ENCODE measurements at regions not wholly inside any gene's neighbourhood (a gene's known extent, or its start where the extent isn't known, plus 50 kb on each side); places are given as distances from the start of the nearest gene placed in this dataset.

DNA sequence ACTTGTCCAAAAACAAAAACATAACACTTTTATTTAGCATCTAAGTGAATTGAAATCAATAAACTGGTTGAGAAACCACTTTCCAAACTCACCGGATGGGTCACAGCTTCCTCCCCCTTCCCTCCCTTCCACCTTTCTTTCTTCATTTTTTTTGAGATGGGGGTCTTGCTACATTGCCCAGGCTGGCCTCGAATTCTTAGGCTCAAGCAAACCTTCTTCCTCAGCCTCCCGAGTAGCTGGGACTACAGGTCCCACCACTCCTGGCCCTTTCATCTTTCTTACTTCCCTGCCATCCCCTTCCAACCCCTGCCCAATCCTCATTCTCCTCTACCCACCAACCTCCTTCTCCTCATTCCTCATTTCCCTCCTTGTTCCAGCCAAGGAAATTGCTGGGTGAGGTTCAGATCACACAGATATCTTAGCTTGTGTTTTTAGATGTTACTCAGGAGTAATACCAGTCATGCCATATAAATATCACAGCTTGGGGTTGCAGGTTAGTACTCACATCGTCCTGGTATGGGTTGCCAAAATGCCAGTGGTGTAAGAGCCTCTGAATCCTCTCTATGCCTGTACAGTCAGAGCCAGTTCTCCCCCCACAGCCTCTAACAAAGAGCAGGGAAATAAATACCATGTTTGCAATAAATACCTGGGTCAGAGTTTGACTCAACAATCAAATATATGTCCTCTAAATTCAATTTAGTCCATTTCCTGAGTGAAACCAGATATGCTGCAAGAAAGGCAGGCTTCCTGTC lies 132.7 kb upstream of the NDUFV2 start:
- DNase-seq (ENCODE audit: low read depth), result no peak

DNA sequence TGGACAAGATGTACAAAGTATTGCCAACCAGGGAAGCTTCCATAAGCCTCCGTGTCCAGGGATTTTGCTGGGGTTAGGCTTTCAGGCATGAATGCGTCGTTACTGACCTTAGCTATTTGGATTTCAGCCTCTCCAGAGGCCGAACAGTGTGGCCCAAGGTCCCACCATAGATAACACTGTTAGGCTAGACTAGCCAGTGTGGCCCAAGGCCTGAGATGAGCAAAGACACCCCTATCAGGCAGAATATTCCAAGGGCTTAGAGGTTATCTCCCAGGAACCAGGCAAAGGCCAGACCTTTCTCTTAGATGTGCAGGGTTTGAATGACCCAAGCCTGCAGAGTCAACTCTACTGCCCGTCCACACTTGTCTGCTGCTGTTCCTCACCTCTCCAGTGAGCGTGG lies 131.7 kb upstream of the NDUFV2 start:
- DNase-seq (ENCODE audit: low read depth), result no peak

DNA sequence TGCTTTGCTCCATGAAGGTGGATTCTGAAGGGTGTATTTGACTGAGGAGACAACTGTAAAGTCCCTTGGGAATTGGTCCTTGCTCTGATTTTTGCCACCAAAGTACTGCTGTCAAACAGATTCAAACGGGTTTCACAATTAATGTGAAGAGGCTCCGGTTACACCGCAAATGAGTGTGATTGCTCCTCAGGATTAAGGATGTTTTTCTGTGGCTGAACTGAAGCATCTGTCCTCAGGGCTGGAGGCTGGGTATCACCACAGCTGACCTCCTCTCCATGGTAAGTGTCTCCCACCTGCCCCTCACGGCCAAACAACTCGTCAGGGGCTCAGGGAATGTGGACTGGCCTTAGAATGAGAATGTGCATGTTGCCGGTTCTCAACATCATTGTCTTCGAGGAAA lies 130.4 kb upstream of the NDUFV2 start:
- DNase-seq (ENCODE audit: low read depth), result no peak

DNA sequence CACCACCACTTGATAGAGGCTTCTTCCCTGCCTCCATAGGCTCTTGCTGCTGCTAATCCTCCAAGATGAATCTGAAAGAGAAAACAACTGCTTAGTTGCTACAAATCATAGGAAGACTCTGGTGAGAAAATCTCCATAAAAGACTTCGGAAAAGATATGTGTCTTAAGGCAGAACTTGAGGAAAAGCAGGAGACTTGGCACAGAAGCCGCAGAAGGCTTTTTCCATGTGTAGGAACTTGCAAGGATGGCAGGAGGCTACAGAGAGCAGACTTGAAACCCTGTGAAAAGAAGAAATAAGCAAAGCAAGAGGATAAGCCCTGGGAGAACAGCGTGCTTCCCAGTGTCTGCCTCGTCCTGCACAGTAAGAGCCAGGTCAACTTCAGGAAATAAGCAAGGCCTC lies 128.2 kb upstream of the NDUFV2 start:
- DNase-seq (ENCODE audit: low read depth), result no peak

DNA sequence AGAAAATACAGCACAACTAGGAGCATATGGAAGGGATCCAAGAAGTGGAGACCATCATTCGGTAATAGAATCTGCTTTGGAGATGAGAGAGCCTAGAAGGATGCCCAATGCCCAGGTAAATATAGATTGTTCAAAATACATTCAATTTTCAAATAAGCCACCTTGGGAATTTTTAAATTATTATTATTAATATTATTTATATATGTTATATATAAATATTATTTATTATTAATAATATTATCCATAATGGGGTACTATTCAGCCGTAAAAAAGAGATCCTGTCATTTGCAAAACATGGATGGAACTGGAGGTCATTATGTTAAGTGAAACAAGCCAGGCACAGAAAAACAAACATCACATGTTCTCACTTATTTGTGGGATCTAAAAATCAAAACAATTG lies 127.8 kb upstream of the NDUFV2 start:
- DNase-seq (ENCODE audit: low read depth), result no peak

DNA sequence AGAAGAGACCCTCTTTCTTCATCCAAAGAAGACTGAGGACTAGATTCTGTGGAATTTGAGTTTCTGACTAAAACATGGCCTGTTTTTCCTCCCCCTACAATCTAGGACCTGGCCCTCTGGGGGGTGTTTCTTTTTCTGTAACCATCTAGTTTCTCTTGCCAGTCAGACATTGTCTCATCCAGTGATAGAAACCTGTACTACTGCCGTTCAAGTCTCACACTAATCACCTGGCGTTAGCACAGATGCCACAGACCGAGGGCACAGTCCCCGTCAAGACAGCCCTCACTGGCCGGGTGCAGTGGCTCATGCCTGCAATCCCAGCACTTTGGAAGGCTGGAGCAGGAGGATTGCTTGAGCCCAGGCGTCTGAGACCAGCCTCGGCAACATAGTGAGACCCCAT lies 126.9 kb upstream of the NDUFV2 start:
- DNase-seq (ENCODE audit: low read depth), result no peak

DNA sequence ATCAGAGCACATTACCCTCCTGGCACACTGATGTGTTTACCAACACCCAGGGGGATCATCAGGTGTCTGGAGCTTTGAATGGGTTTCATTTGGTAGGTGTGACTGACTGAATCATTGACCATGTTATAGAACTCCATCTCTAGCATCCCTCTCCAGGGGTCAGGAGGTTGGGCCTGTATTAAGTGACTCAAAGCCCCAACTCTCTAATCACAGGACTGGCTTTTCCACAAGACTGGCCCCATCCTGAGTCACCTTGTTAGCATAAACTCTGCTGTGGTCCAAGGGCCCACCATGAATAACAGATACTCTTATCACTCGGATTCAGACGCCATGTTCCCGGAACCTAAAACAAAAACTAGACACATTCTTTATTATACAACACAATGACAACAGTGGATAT lies 125.9 kb upstream of the NDUFV2 start:
- peak; percentile 10 for DNase-seq (ENCODE audit: low read depth)

DNA sequence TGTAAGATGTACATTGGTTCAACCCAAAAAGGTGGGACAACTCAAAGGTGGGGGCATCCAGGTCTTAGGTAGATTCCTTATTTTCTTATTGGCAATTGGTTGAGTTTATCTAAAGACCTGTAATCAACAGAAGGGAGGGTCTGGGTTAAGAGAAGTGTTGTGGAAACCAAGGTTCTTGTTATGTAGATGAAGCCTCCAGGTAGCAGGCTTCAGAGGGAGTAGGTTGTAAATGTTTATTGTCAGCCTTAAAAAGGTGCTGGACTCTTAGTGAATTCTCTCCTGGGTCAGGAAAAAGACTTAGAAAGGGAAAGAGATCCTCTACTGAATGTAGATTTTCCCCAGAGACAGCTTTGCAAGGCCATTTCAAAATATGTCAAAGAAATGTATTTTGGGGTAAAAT lies 125.3 kb upstream of the NDUFV2 start:
- no peak for DNase-seq (ENCODE audit: low read depth)

DNA sequence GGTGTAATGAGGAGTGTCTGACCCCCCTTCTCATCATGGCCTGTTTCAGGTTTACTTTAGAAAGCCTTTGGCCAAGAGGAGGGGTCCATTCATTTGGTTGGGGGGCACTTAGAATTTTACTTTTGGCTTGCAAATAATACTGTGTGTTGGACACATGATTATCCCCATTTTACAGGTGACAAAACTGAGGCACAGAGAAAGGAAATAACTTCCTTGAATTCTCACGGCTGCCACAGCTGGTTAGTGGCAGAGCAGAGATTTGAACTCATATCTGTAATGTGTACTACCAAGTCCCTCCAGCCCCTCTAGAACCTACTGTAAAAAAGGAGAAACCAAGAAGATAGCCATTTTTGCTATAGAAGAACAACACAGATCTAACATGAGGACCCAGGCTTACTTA lies 124.8 kb upstream of the NDUFV2 start:
- DNase-seq (ENCODE audit: low read depth), result no peak

DNA sequence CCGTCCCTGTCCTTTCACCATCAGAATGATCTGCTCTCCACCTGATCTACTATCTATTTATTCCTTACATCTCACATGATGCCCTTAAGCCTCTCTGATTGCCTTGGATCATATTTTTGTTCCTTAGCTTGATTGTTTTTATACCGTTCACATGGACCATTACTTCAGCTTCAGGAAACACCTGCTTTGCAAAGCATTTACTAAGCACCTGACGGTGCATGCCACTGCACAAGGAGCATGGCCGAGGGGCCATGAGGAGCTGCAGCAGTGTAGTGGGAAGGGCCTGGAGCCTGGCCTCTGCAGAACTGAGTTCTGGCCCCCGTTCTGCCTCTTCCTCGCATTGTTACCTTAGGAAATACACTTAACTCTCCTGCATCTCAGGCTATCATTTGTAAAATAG lies 124.1 kb upstream of the NDUFV2 start:
- DNase-seq (ENCODE audit: low read depth), result no peak

DNA sequence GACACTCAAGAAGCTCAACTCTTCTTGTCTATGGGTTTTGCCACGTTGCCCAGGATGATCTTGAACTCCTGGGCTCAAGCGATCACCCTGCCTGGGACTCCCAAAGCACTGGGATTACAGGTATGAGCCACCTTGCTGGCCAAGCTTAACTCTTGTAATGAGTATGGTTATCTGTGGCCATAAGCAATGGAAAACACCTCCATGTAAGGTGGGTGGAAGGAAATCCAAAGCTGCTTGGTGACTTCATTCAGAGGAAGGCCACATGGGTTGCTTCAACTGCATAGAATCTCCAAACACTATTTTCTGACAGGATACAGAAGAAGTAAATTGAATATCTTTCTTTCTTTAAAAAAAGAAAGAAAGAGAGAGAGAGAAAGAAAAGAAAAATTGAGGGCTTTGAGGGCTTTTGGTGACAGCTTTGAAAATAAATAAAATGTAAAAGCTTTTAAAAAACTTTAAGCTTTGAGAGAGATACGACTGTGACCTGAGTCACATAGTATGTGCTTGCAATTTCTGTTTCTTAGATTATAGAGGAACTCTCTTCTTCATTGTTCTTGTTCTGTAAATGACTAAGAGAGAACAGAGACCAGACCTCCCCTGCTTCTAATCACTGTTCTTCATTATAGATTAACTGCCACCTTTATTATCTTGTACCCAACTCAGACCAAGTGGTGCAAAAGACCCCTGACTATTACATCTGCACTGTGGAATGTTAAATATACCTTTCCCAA lies 123.1 kb upstream of the NDUFV2 start:
- no peak for DNase-seq (ENCODE audit: low read depth)

DNA sequence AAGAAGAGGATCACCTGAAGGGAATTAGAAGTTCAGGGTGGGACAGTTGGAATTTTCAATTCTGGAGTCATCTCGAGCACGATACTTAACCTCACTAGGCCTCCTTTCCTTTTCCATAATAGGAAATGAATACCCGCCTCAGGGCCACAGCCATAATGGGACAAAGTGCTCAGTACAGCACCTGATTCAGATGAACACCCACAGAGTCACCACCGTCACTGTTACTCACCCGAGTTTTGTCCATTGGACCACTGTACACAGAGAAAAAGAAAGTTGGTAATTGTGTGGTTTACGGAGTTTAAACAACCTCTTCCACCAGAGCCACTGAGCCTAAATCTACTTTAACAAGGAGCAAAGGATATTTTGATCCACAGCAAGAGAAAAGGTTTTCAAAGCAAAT lies 122.0 kb upstream of the NDUFV2 start:
- no peak for DNase-seq (ENCODE audit: low read depth)

DNA sequence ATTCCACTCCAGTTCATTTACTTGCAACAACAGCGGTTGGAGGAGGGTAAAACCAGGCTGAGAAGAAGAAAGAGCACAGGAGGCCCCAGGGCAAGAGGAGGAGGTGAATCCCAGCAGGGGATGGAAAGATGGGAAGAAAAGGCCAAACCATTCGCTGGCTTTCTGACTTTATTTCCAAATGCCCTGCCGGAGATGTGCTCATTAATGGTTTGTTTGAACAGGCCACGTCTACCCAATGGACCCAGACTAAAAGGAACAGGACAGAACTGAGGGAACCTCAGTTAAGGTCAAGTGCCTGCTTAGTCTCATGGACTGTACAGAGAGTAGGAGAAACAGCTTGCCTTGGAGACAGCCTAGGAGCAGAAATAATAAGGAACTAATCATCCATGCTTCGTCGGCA lies 121.6 kb upstream of the NDUFV2 start:
- DNase-seq (ENCODE audit: low read depth), result no peak

DNA sequence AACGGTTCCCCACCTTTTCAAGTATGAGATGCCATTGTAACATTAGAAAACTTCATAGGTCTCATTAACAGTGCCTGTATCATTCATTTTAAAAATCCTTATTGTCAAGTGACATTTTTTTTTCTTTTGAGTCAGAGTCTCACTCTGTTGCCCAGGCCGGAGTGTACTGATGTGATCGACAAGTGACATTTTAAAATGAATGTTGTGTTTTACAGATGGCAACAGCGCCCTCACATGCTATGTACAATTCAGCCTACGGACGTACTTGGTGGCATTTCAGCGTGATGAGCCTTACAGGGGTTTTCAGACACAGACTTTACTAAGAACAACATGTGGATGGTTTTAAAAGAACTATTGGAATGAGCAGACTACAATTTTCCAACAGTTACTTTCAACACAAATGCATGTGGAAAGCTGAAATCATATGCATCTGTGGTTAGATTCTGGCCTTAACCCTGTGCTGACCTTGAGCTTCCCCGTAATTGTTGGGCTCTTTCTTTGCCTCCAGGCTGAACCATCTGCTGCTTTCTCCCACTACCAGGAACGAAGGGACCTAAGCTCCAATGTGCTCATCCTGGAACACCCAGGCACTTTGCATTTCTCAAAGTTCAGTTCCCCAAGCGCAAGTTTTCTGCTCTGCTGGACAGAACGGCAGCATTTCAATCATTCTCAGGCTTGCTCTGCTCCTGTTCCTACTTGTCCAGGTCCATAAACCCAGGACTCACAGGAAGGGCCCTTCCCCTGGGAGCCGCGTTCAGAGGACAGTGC lies 119.9 kb upstream of the NDUFV2 start:
- peak; percentile 36 for DNase-seq (ENCODE audit: low read depth)

DNA sequence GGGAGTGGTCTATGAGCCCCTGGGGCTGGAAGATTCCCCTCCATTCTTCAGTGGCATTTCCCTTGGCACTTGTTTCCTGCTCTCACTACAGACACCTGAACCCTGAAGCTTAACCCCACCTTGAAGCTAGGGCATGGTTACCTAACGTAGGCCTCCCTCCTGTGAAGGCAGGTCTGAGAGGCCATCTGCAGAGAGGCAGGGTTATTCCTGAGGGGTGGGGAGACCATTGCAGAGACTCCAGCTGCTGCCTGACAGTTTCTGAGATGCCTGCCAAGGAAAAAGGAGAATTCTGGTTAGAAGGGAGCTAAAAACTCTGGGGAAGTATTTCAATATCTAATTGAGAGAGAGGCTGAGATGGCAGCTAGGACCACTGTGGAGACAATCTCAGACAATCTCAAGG lies 119.3 kb upstream of the NDUFV2 start:
- no peak for DNase-seq (ENCODE audit: low read depth)

DNA sequence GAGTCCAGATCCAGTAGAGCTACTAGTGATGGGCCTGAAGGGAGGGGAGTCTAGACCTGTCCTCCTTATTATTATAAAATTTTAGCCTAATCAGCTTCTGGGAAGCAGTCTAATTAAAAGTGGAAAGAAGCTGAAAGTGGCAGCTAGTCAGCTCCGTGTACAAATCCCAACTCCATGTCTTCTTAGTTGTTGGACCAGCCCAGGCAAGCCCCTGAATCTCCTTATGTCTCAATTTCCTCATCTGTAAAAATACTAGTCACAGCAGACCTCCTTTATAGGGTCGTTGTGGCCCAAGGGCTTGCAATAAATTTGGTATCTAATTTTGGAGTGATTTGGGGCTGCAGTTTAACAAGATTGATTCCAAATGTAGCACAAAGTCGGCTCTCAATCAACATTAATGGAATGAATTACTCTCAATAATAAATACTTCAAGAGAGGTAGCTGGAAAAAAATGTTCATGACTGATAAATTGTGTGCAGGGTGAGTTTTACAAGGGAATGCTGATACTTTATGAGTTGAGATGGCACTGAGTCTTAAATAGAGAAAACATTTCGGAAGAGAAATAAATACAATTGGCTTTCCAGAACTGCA lies 118.3 kb upstream of the NDUFV2 start:
- no peak for DNase-seq (ENCODE audit: low read depth)

DNA sequence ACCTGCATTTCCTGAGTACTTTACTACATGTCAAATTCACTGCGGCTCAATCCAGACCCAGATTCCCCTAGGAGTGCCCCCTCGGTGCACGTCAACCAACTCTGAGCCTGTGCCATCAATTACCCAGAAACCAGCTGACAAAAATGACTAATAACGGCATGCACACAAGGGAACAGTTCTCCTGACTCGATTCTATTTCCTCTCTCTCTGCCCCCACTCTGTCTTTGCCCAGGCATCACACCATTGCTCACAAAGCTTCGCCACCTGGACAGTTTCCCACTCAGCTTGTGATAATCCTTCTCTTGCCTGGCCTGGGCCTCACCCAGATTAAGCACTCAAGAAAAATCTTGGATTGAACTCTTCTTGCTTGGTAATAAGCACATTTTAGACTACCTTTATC lies 115.3 kb upstream of the NDUFV2 start:
- DNase-seq (ENCODE audit: low read depth), result no peak

DNA sequence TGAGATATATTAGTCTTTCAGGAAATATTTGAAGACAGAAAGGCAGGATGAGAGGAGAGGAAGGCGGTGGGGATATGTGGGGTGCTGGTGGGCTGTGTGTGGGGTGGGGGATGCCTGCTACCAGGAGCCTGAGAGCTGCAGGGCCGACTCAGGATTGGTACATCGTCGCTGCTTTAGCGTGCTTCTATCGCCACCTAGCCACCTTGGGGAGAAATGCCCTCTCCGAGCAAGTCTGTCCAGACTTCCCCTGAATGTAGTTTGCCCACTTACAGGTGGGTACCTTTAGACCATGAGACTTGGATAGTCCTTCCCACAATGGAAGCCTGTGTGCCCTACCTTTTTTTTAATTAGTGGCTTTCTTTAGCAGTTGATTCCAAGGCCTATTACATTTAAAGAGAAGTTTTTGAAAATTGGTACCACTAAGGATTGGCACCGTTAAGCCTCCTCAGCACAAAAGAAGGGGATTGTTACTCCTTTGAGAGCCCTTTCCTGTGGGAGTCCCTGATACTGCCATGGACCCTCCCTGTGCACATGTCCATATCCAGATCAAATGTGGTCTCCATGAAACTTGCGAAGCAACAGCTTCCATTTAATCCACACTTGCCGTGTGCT lies 114.1 kb upstream of the NDUFV2 start:
- peak; percentile 41 for DNase-seq (ENCODE audit: low read depth)

DNA sequence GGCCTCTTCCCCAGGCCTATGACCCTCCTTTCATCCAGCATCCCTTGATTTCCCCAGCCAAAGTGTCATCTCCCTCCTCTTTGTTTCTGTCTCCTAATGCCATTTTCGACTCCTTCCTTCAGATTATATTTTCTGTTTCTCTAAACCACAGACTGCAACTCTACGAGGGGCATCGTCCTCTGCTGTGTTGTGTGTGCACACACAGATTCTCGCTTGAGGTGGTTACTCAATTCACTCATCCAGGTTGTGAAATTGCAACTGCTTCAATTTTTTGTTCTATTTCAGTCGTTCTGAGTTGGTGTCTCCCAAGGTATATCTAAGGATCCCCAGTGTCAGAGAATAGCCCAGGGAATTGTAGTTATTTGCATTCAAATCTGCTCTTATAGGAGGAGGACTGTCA lies 113.5 kb upstream of the NDUFV2 start:
- no peak for DNase-seq (ENCODE audit: low read depth)

DNA sequence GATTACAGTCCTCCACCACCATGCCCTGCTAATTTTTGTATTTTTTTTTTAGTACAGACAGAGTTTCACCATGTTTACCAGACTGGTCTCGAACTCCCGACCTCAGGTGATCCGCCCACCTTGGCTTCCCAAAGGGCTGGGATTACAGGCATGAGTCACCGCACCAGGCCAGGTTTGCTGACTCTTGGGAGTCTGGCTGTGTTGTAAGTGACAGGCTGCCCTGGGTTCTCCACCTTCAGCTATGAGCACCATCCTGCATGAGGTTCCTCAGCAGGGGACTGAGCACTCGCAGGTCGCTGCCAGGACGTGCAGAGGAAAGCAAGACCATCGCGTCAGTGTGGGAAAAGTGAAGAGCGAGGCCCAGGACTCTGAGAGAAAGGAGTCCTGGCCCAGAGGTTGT lies 112.6 kb upstream of the NDUFV2 start:
- DNase-seq (ENCODE audit: low read depth), result no peak

DNA sequence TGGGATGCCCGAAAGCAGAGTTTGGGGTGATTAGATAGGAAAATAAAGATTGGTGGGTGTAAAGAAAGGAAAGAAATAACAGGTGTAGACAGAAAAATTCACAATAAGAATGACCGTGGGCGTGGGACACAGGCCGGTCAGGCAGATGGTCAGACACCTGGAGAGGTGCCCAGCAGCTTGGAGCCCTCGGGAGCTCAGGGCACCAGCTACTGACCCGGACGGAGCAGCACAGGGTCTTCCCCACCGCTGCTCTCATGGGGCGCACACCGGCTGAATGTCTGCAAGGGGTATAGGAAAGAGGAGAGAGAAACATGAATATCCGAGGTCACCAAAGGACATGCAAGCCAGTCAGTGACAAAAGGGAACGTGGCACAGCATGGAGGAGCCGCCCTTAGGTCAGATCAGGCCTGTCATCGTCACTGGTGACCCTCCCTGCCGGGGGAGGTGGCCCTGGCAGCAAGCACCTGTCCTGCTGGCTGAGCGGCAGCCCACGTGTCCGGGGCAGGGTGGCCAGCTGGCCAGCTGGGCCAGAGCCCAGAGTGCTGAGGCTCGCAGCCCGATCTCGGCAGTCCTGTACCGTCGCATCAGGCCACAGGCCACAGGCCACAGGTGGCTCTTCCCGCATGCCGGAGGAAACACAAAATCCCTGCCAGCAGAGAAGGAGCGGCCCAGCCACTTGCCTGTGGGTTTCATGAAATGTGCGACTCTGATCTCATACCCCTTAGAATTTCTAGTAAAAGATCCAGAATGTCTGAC lies 112.0 kb upstream of the NDUFV2 start:
- DNase-seq (ENCODE audit: low read depth), result no peak
